ENCODE measurements at regions not wholly inside any gene's neighbourhood (a gene's known extent, or its start where the extent isn't known, plus 50 kb on each side); places are given as distances from the start of the nearest gene placed in this dataset.

DNA sequence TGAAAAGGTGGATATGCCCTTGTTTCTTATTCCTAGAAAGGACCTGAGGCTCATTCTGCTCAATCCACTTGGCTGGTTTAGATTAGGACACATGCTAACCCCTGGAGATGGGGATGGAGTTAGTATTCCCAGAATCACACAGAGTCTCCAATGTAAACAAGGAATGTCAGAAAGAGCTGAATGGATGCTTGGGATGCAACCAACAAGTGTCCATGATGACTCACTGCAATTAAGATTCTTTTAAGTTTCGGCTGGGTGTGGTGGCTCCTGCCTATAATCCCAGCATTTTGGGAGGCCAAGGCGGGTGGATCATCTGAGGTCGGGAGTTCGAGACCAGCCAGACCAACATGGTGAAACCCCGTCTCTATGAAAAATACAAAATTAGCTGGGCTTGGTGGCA is 315.5 kb upstream of the AZI2 start:
- Histone ChIP-seq H3K9me3 (ENCODE audit: control insufficient read depth, insufficient read depth, low read depth, low read length) (no peaks in the 10 kb centered on the region), H3K36me3 (ENCODE audit: control insufficient read depth, insufficient read depth, low read length) (no peaks in the 10 kb centered on the region), H3K4me1 (ENCODE audit: control insufficient read depth, insufficient read depth, low read length) (no peaks in the 10 kb centered on the region), H3K27me3 (ENCODE audit: control insufficient read depth, insufficient read depth, low read length) (no peaks in the 10 kb centered on the region), H3K4me3 (ENCODE audit: low read depth in 2 of 2, low read length in 2 of 2) (no peak overlapping the region), H3K27ac (ENCODE audit: low read length) (no peak overlapping the region)
- DNase-seq (ENCODE audit: low read depth, low spot score) = no peak
- no peak for TF ChIP-seq POLR2AphosphoS5 (IDR thresholded peaks at IDR 0.05; ENCODE audit: low read depth, low read length)
- no peak for TF ChIP-seq SIN3A (IDR thresholded peaks at IDR 0.05; ENCODE audit: borderline replicate concordance, insufficient read depth, low read depth, low read length)
- no peak for TF ChIP-seq TCF7L2 (IDR thresholded peaks at IDR 0.05; ENCODE audit: low read depth, low read length)
- no TSS peak for BruUV-seq (replicated peaks)
- POLR2A ChIA-PET = no interaction called here
- intact Hi-C loops (cut with micrococcal nuclease; ENCODE audit: unreplicated experiment) (no loop called here), in situ Hi-C loops (cut with HindIII; ENCODE audit: low pct_unique_long_range_greater_than_20kb, low sequenced_read_pairs) (no loop called here)
- CTCF ChIA-PET = no interaction called here
- ATAC-seq = no peak

- CTCF ChIA-PET = interaction anchor here (0.6 to 0.9 kb wide), 3 partner anchors 10 to 116 kb away, joined by 3 to 4 read pairs (median 3); no protein-coding TSS in a partner anchor
- Histone ChIP-seq H3K36me3 (ENCODE audit: control insufficient read depth, insufficient read depth, low read length) (no peaks in the 10 kb centered on the region), H3K27me3 (ENCODE audit: control insufficient read depth, insufficient read depth, low read length) (no peaks in the 10 kb centered on the region), H3K4me1 (ENCODE audit: control insufficient read depth, insufficient read depth, low read length) (no peaks in the 10 kb centered on the region), H3K9me3 (ENCODE audit: control insufficient read depth, insufficient read depth, low read depth, low read length) (no peaks in the 10 kb centered on the region), H3K4me3 (ENCODE audit: low read depth in 2 of 2, low read length in 2 of 2) (no peak overlapping the region), H3K27ac (ENCODE audit: low read length) (no peak overlapping the region)
- peak; percentile 72 for ATAC-seq
- POLR2A ChIA-PET = no interaction called here
- TF ChIP-seq TCF7L2 (IDR thresholded peaks at IDR 0.05; ENCODE audit: low read depth, low read length) (no peak), CTCF (IDR thresholded peaks at IDR 0.05) (peak; percentile 83), SIN3A (IDR thresholded peaks at IDR 0.05; ENCODE audit: borderline replicate concordance, insufficient read depth, low read depth, low read length) (no peak), POLR2AphosphoS5 (IDR thresholded peaks at IDR 0.05; ENCODE audit: low read depth, low read length) (no peak)
- DNase-seq (ENCODE audit: low read depth, low spot score) = peak; percentile 39
- in situ Hi-C loops (cut with HindIII; ENCODE audit: low pct_unique_long_range_greater_than_20kb, low sequenced_read_pairs) (no loop called here), intact Hi-C loops (cut with micrococcal nuclease; ENCODE audit: unreplicated experiment) (no loop called here)
- no TSS peak for BruUV-seq (replicated peaks)
Measured at GRCh38 chr3:28667646-28668621, 319.3 kb upstream of the AZI2 start.

DNA sequence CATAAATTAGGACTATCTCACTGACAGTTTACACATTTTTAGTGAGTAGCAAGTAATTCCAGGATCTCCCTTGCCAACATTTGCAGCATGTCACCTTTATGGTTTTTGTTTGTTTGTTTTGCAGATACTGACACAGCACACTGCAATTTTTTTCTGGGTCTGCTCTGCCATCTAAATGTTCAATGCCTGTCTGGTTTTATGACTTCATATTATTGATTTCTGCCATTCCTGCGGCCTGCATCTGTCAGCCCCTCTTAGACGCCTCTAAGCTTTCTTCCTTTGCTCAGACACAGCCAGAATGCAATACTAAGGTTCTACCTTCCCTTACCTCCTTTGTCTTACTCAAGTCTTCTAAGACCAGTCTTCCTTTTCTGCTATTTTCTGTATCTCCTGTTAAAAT is 321.2 kb upstream of the AZI2 start:
- no peaks in the 10 kb centered on the region for H3K27me3 ChIP-seq (ENCODE audit: control insufficient read depth, insufficient read depth, low read length)
- H3K4me1 ChIP-seq (ENCODE audit: control insufficient read depth, insufficient read depth, low read length) = no peaks in the 10 kb centered on the region
- ChIA-PET CTCF (no interaction called here), POLR2A (no interaction called here)
- no peak overlapping the region for H3K4me3 ChIP-seq (ENCODE audit: low read depth in 2 of 2, low read length in 2 of 2)
- no peaks in the 10 kb centered on the region for H3K36me3 ChIP-seq (ENCODE audit: control insufficient read depth, insufficient read depth, low read length)
- TF ChIP-seq CTCF (IDR thresholded peaks at IDR 0.05) (no peak), REST (IDR thresholded peaks at IDR 0.05; ENCODE audit: insufficient read depth in 1 of 2, low read depth in 2 of 2, low read length in 1 of 2) (no peak), SIN3A (IDR thresholded peaks at IDR 0.05; ENCODE audit: borderline replicate concordance, insufficient read depth, low read depth, low read length) (no peak), POLR2AphosphoS5 (IDR thresholded peaks at IDR 0.05; ENCODE audit: low read depth, low read length) (no peak), TCF7L2 (IDR thresholded peaks at IDR 0.05; ENCODE audit: low read depth, low read length) (no peak)
- intact Hi-C loops (cut with micrococcal nuclease; ENCODE audit: unreplicated experiment) (no loop called here), in situ Hi-C loops (cut with HindIII; ENCODE audit: low pct_unique_long_range_greater_than_20kb, low sequenced_read_pairs) (no loop called here)
- H3K27ac ChIP-seq (ENCODE audit: low read length) = no peak overlapping the region
- BruUV-seq (replicated peaks) = no TSS peak
- DNase-seq (ENCODE audit: low read depth, low spot score) (no peak), ATAC-seq (no peak)
- H3K9me3 ChIP-seq (ENCODE audit: control insufficient read depth, insufficient read depth, low read depth, low read length) = no peaks in the 10 kb centered on the region
